ENCODE measurements at regions not wholly inside any gene's neighbourhood (a gene's known extent, or its start where the extent isn't known, plus 50 kb on each side); places are given as distances from the start of the nearest gene placed in this dataset.

- TF ChIP-seq CTCF (IDR thresholded peaks at IDR 0.05 in 8 of 11, conservative IDR thresholded peaks at IDR 0.05 in 3 of 11) (no peak), POLR2AphosphoS5 (IDR thresholded peaks at IDR 0.05) (no peak)
Observed at GRCh38 chr11:32232516-32232915, 141.6 kb downstream of the RCN1 start.

Measured in spleen (tissue), 7 donors.